HL-60 (cell line): ENCODE measurements at regions not wholly inside any gene's neighbourhood (a gene's known extent, or its start where the extent isn't known, plus 50 kb on each side); places are given as distances from the start of the nearest gene placed in this dataset.

Experiments used
- GABPA ChIP-seq: IDR thresholded peaks from 2 replicates; pipeline ENCODE4 v1.6.1; 2012; ENCODE audit warnings: low read depth
- POLR2AphosphoS5 ChIP-seq: IDR thresholded peaks from 2 replicates; pipeline ENCODE4 v1.6.1; 2012; ENCODE audit warnings: low read depth
- REST ChIP-seq: IDR thresholded peaks from 2 replicates; pipeline ENCODE4 v1.6.1; 2012; ENCODE audit warnings: low read depth; ENCODE audit not compliant: insufficient replicate concordance
- TF ChIP-seq, protein P1 (sequence below): IDR thresholded peaks from one replicate; pipeline ENCODE4 v1.5.1; 2011; ENCODE audit warnings: low read length, control low read depth, inconsistent platforms; ENCODE audit not compliant: insufficient read depth

- TF ChIP-seq POLR2AphosphoS5 (no peak), REST (no peak), GABPA (no peak)
- TF ChIP-seq, protein P1, sequence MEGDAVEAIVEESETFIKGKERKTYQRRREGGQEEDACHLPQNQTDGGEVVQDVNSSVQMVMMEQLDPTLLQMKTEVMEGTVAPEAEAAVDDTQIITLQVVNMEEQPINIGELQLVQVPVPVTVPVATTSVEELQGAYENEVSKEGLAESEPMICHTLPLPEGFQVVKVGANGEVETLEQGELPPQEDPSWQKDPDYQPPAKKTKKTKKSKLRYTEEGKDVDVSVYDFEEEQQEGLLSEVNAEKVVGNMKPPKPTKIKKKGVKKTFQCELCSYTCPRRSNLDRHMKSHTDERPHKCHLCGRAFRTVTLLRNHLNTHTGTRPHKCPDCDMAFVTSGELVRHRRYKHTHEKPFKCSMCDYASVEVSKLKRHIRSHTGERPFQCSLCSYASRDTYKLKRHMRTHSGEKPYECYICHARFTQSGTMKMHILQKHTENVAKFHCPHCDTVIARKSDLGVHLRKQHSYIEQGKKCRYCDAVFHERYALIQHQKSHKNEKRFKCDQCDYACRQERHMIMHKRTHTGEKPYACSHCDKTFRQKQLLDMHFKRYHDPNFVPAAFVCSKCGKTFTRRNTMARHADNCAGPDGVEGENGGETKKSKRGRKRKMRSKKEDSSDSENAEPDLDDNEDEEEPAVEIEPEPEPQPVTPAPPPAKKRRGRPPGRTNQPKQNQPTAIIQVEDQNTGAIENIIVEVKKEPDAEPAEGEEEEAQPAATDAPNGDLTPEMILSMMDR = no peak
These were observed 137.0 kb upstream of the IL15 start for GRCh38 chr4:141499261-141499853.
